Urothelium cell line (cell line): ENCODE measurements at regions not wholly inside any gene's neighbourhood (a gene's known extent, or its start where the extent isn't known, plus 50 kb on each side); places are given as distances from the start of the nearest gene placed in this dataset.

Experiments used
- DNase-seq: peaks from one replicate; pipeline ENCODE4 v3.0.0; 2011; ENCODE audit warnings: low spot score, mixed read lengths
- FAIRE-seq: peaks from 2 replicates; lab custom pipeline; 2011; peaks lifted over from hg19 to GRCh38; lab: Jason Lieb, UNC

GRCh38 chr4:13260513-13260912, 223.6 kb downstream of the RAB28 start:
- FAIRE-seq (no peak), DNase-seq (no peak)

GRCh38 chr4:13250263-13250662, 233.9 kb downstream of the RAB28 start:
- no peak for DNase-seq
- no peak for FAIRE-seq

- no peak for FAIRE-seq
- no peak for DNase-seq
Observed at GRCh38 chr4:13248621-13249298, 235.4 kb downstream of the RAB28 start.

GRCh38 chr4:13246107-13246506, 238.0 kb downstream of the RAB28 start:
- FAIRE-seq (no peak), DNase-seq (no peak)

- DNase-seq (no peak), FAIRE-seq (no peak)
Observed at GRCh38 chr4:13244444-13244843, 239.7 kb downstream of the RAB28 start.

DNA sequence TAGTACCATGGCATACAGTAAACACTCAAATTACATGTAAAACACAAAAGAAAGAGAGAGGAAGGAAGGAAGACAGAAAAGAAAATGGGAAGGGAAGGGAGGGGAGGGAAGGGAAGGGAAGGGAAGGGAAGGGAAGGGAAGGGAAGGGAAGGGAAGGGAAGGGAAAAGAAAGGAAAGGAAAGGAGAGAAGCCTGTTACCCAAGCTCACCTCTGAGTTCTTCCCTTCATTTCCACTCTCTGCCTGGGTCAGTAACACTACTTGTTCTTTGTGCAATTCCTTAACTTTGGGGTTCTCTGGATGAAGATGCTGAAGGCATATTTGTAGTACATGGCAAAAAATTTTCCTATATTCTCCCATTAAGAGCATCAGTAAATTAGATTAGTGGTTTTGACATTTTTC, 241.0 kb downstream of the RAB28 start:
- DNase-seq (no peak), FAIRE-seq (no peak)

- FAIRE-seq (no peak), DNase-seq (peak; percentile 31)
Observed at GRCh38 chr4:13240066-13240465, 244.1 kb downstream of the RAB28 start.

GRCh38 chr4:13238936-13239335, 245.2 kb downstream of the RAB28 start:
- DNase-seq (no peak), FAIRE-seq (no peak)

- FAIRE-seq (no peak), DNase-seq (no peak)
Observed at GRCh38 chr4:13236485-13236884, 247.7 kb downstream of the RAB28 start.

DNA sequence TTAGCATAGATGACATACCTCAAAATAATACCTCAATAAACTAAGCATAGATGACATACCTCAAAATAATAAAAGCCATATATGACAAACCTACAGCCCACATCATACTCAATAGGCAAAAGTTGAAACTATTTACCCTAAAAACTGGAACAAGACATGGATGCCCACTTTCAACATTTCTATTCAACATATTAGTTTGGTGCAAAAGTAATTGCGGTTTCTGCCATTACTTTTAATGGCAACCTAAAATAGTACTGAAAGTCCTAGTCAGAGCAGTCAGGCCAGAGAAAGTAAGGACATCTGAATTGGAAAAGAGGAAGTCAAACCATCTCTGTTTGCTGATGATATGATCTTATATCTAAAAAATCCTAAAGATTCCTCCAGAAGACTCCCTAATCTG, 250.4 kb downstream of the RAB28 start:
- DNase-seq (no peak), FAIRE-seq (no peak)

DNA sequence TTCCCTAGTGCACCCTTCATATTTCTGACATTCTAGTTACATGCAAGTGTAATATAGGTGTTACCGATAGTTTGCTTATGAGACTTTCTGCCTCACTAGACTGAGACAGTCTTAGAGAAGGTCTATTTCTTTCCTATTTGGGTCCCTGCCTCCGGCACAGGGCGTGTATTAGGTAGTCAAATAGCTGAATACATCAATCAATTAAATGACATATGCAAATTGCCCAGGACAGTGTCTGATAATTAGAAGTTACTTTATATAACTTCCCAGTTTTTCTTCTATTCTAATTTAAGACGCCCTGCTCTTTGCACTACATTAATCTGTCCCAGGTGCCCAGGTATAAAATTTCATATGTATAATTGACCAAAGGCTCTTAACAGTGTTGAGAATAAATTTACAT, 264.2 kb downstream of the RAB28 start:
- FAIRE-seq (no peak), DNase-seq (no peak)

- DNase-seq (no peak), FAIRE-seq (no peak)
Observed at GRCh38 chr4:13218326-13218958, 265.7 kb downstream of the RAB28 start.

- DNase-seq (no peak), FAIRE-seq (no peak)
Observed at GRCh38 chr4:13215560-13215959, 268.6 kb downstream of the RAB28 start.

DNA sequence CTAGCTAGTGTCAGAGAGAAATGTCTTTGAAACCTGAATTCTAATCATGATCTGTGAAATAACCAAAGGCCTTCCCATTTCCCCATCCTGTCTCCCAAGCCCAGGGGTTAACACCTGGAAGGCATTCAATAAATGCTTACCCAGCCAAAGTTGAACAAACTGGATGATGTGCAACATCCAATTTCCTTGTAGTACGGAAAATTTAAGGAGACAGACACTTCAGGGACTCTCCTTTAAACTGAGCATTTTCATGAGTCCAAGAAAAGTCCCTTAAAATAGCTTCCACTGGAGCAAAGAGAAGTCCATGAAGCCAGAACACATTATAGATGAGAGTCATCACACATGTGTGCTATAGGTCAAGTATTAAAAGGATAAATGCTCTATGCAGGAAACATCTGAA, 271.2 kb downstream of the RAB28 start:
- FAIRE-seq (no peak), DNase-seq (no peak)

DNA sequence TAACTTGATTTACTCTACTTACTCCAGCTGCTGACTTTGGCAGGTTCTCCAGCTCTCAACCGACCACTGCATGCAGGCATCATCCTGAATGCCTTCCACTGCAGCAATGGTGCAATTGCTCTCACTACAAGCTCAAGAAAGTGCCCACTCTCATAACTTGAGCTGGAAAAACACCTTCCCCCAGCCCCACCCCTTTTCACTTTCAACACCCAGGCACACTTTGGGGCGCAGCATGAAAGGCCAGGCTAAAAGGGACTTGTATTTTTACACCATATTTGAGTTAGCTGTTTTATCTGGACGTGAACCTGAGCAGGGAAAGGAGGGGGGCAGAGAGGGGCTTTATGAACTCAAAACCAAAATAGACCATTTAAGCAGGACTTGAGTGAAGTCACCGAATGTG, 274.5 kb downstream of the RAB28 start:
- DNase-seq (no peak), FAIRE-seq (no peak)

- DNase-seq (no peak), FAIRE-seq (no peak)
Observed at GRCh38 chr4:13208558-13209193, 275.5 kb downstream of the RAB28 start.

GRCh38 chr4:13207226-13207625, 276.9 kb downstream of the RAB28 start:
- DNase-seq: no peak
- no peak for FAIRE-seq

GRCh38 chr4:13203101-13203500, 281.0 kb downstream of the RAB28 start:
- no peak for FAIRE-seq
- no peak for DNase-seq

DNA sequence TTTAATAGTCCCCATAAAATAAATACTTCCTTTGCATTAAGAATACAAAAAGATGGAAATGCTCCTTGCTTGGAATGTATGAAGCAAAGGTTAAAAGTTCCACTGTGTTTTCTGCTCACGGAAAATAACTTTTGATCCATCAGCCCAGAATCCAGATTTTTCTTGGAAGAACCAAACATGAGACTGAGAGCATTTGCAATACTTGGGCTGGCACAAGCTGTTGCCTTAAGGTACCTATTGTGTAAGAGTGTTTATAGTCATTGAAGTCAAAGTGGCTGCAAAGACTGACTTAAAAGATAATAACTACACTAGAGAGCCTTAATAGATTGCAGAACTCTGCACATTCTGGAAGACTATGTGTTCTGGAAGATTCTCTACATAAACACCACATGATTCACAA, 281.4 kb downstream of the RAB28 start:
- FAIRE-seq (no peak), DNase-seq (no peak)

DNA sequence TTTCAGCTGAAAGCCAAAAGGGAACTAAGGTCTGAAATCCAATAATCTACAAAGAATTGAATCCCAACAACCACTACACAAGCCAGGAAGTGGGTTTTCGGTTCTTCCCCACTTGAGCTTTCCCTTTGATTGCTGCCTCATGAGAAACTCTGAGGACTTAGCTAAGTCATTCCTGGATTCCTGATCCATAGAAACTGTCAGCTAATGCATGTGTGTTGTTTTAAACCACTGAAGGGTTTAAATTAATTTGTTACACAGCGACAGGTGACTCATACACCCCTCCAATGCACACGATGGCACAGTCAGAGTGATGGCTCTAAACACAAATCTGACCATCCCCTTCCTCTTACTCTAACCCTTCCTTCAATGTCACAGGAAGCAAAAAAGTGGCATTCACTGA, 282.9 kb downstream of the RAB28 start:
- FAIRE-seq (no peak), DNase-seq (no peak)

- FAIRE-seq (no peak), DNase-seq (no peak)
Observed at GRCh38 chr4:13196721-13197120, 287.4 kb downstream of the RAB28 start.

- FAIRE-seq: no peak
- DNase-seq: no peak
Observed at GRCh38 chr4:13193662-13194061, 290.5 kb downstream of the RAB28 start.
